Spleen (tissue), 11 donors: ENCODE measurements at regions not wholly inside any gene's neighbourhood (a gene's known extent, or its start where the extent isn't known, plus 50 kb on each side); places are given as distances from the start of the nearest gene placed in this dataset.

Experiments
- DNase-seq: peaks from one replicate; pipeline ENCODE4 v3.0.0-alpha.2; 2020
- H3K27ac ChIP-seq, 8 donors: fragments of 200-600 bp; sonication (generic) in 7 of 8; 1 replicate in 4 of 8; 2 replicates in 4 of 8; pipeline versions ENCODE4 v1.5.0 to v1.8.0; 2016 to 2021; ENCODE audit warnings: inconsistent platforms in 4 of 8, mild to moderate bottlenecking in 4 of 8, moderate library complexity in 1 of 8
- H3K27me3 ChIP-seq, 7 donors: fragments of 200-600 bp; sonication (generic) in 6 of 7; replicated peaks in 1 of 7; 1 replicate in 4 of 7; 2 replicates in 3 of 7; pipeline versions ENCODE4 v1.5.0 to v1.8.0; 2016 to 2021; ENCODE audit warnings: inconsistent platforms in 3 of 7, mild to moderate bottlenecking in 1 of 7
- H3K36me3 ChIP-seq, 6 donors: fragments of 200-600 bp; sonication (generic) in 5 of 6; 1 replicate in 4 of 6; 2 replicates in 2 of 6; pipeline versions ENCODE4 v1.5.0 to v1.8.0; 2016 to 2021; ENCODE audit warnings: inconsistent platforms in 2 of 6
- H3K4me1 ChIP-seq, 6 donors: fragments of 200-600 bp; sonication (generic) in 5 of 6; 1 replicate in 3 of 6; 2 replicates in 3 of 6; pipeline versions ENCODE4 v1.5.0 to v1.8.0; 2016 to 2021; ENCODE audit warnings: inconsistent platforms in 3 of 6
- H3K4me3 ChIP-seq, 8 donors: fragments of 200-600 bp; sonication (generic) in 7 of 8; 1 replicate in 4 of 8; 2 replicates in 4 of 8; pipeline versions ENCODE4 v1.5.0 to v1.8.0; 2016 to 2021; ENCODE audit warnings: inconsistent platforms in 4 of 8, mild to moderate bottlenecking in 4 of 8, moderate library complexity in 2 of 8
- H3K9me3 ChIP-seq, 8 donors: fragments of 200-600 bp; sonication (generic) in 7 of 8; 1 replicate in 4 of 8; 2 replicates in 4 of 8; pipeline versions ENCODE4 v1.5.0 to v1.8.0; 2016 to 2021; ENCODE audit warnings: inconsistent platforms in 4 of 8
- POLR2A ChIP-seq, 3 donors: fragments of 450-650 bp; IDR thresholded peaks; one replicate each; pipeline ENCODE4 v1.5.1; 2017; ENCODE audit warnings: antibody characterized with exemption in 3 of 3, mild to moderate bottlenecking in 1 of 3
- POLR2AphosphoS5 ChIP-seq, 3 donors: sonication (generic); formaldehyde crosslinking; IDR thresholded peaks; one replicate each; pipeline ENCODE4 v1.5.1; 2017; ENCODE audit warnings: antibody characterized with exemption in 3 of 3
- WGBS, 5 donors: extraction: QIAGEN DNeasy Blood & Tissue Kit in 3 of 5; methylation state at CpG; one replicate each; pipeline versions ENCODE4 v1.1.5 to v1.1.7; 2013 to 2018; 5-methylcytosine and 5-hydroxymethylcytosine counted together
- intact Hi-C: fragments of 100-400 bp; cut with DNase I; formaldehyde crosslinking; loops from one replicate; pipeline ENCODE4 v1.15.0; 2023; ENCODE audit warnings: low total_unique reads
- TF ChIP-seq, protein P1 (sequence below), 11 experiments: fragments of 200-600 bp in 7 of 11; fragments of 450-650 bp in 4 of 11; sonication (generic) in 4 of 11; IDR thresholded peaks in 8 of 11; conservative IDR thresholded peaks in 3 of 11; 1 replicate in 7 of 11; 2 replicates in 4 of 11; pipeline versions ENCODE4 v1.4.0 to v1.8.0; 2016 to 2021; ENCODE audit warnings: antibody characterized with exemption in 11 of 11, inconsistent platforms in 4 of 11, mild to moderate bottlenecking in 1 of 11
- donor health status: healthy with polysubstance abuse.
- donor health status: DM: no; HTN: no; CAD: no; lungs with moderate emphysema.
- donor health status: DM: no; HTN: no; CAD: no.
- donor health status: Bipolar disorder and iron deficiency.
- donor health status: healthy.
- donor health status: DM: no; HTN: no; CAD: no.
- donor health status: DM: yes; HTN: yes; CAD: no.

DNA sequence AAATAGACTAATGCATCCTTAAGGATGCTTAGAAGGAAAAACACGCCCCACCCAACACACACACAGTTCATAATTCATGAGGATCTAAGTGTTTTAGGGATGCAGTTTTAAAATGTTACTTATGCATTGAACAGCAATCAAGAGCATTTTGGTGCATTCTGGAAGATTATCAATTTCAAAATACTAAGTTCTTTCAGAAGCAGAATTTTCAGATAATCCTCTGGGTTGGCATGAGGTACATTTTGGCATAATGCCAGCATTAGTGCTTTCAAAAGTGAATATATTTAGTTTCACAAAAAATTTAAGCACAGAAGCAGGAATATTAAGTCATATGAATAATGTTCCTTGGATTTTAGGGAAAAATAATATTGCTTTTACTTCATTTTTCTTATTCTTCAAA is 937.1 kb downstream of the REEP3 start:
- WGBS, 5 donors: 73 to 91% (median 80%) methylated on average over 1 of the region's 1 CpG
- intact Hi-C loops: no loop called here
- no peaks in the 10 kb centered on the region for H3K27me3 ChIP-seq
- peaks cover 0 to 19% (median 13%) of the 10 kb centered on the region in 8 donors for H3K9me3 ChIP-seq
- no peaks in the 10 kb centered on the region for H3K36me3 ChIP-seq
- TF ChIP-seq, protein P1, sequence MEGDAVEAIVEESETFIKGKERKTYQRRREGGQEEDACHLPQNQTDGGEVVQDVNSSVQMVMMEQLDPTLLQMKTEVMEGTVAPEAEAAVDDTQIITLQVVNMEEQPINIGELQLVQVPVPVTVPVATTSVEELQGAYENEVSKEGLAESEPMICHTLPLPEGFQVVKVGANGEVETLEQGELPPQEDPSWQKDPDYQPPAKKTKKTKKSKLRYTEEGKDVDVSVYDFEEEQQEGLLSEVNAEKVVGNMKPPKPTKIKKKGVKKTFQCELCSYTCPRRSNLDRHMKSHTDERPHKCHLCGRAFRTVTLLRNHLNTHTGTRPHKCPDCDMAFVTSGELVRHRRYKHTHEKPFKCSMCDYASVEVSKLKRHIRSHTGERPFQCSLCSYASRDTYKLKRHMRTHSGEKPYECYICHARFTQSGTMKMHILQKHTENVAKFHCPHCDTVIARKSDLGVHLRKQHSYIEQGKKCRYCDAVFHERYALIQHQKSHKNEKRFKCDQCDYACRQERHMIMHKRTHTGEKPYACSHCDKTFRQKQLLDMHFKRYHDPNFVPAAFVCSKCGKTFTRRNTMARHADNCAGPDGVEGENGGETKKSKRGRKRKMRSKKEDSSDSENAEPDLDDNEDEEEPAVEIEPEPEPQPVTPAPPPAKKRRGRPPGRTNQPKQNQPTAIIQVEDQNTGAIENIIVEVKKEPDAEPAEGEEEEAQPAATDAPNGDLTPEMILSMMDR (IDR thresholded peaks at IDR 0.05 in 8 of 11, conservative IDR thresholded peaks at IDR 0.05 in 3 of 11): no peak
- TF ChIP-seq POLR2AphosphoS5 (IDR thresholded peaks at IDR 0.05) (no peak), POLR2A (IDR thresholded peaks at IDR 0.05) (no peak)
- H3K4me1 ChIP-seq: no peaks in the 10 kb centered on the region
- no peak overlapping the region for H3K27ac ChIP-seq
- H3K4me3 ChIP-seq: no peak overlapping the region
- no peak for DNase-seq

GRCh38 chr10:64463406-64463805 is 942.2 kb downstream of the REEP3 start:
- Histone ChIP-seq H3K36me3 (no peaks in the 10 kb centered on the region), H3K27ac (no peak overlapping the region), H3K4me1 (no peaks in the 10 kb centered on the region), H3K27me3 (no peaks in the 10 kb centered on the region), H3K4me3 (no peak overlapping the region), H3K9me3 (peaks cover 0 to 40% (median 29%) of the 10 kb centered on the region in 8 donors)
- no peak for DNase-seq
- intact Hi-C loops: no loop called here
- TF ChIP-seq POLR2AphosphoS5 (IDR thresholded peaks at IDR 0.05): no peak
- no peak for TF ChIP-seq POLR2A (IDR thresholded peaks at IDR 0.05)
- TF ChIP-seq, protein P1 (IDR thresholded peaks at IDR 0.05 in 8 of 11, conservative IDR thresholded peaks at IDR 0.05 in 3 of 11): no peak
- WGBS, 5 donors: 48 to 79% (median 73%) methylated on average over 1 of the region's 1 CpG

GRCh38 chr10:64465653-64466052 is 944.5 kb downstream of the REEP3 start:
- 64 to 90% (median 69%) methylated on average over 2 of the region's 2 CpGs for WGBS, 5 donors
- Histone ChIP-seq H3K27ac (no peak overlapping the region), H3K4me1 (no peaks in the 10 kb centered on the region), H3K36me3 (no peaks in the 10 kb centered on the region), H3K4me3 (no peak overlapping the region), H3K9me3 (peaks cover 0 to 42% (median 29%) of the 10 kb centered on the region in 8 donors), H3K27me3 (no peaks in the 10 kb centered on the region)
- TF ChIP-seq POLR2A (IDR thresholded peaks at IDR 0.05) (no peak), POLR2AphosphoS5 (IDR thresholded peaks at IDR 0.05) (no peak)
- TF ChIP-seq, protein P1 (IDR thresholded peaks at IDR 0.05 in 8 of 11, conservative IDR thresholded peaks at IDR 0.05 in 3 of 11): no peak
- no peak for DNase-seq
- intact Hi-C loops: no loop called here

- Histone ChIP-seq H3K27ac (no peak overlapping the region), H3K9me3 (peaks cover 0 to 42% (median 26%) of the 10 kb centered on the region in 8 donors), H3K4me3 (no peak overlapping the region), H3K36me3 (no peaks in the 10 kb centered on the region), H3K4me1 (no peaks in the 10 kb centered on the region), H3K27me3 (no peaks in the 10 kb centered on the region)
- peak; percentile 21 for DNase-seq
- TF ChIP-seq, protein P1 (IDR thresholded peaks at IDR 0.05 in 8 of 11, conservative IDR thresholded peaks at IDR 0.05 in 3 of 11): no peak
- TF ChIP-seq POLR2AphosphoS5 (IDR thresholded peaks at IDR 0.05) (no peak), POLR2A (IDR thresholded peaks at IDR 0.05) (no peak)
- WGBS, 5 donors: 73 to 100% (median 86%) methylated on average over 2 of the region's 2 CpGs
- intact Hi-C loops: no loop called here
These were observed 947.0 kb downstream of the REEP3 start for GRCh38 chr10:64468219-64468618.
